CD8-positive, alpha-beta memory T cell (primary cell): ENCODE measurements at regions not wholly inside any gene's neighbourhood (a gene's known extent, or its start where the extent isn't known, plus 50 kb on each side); places are given as distances from the start of the nearest gene placed in this dataset.

Source experiments
- CTCF ChIA-PET: fragments of 350-600 bp; sonication (Branson Sonifier 250); formaldehyde crosslinking; loops from one replicate; lab custom pipeline; 2021; ENCODE audit warnings: antibody characterized with exemption; lab: Charles Lee
- POLR2A ChIA-PET: fragments of 350-600 bp; sonication (Branson Sonifier 250); formaldehyde crosslinking; loops from one replicate; lab custom pipeline; 2021; ENCODE audit warnings: antibody characterized with exemption; lab: Charles Lee
- DNase-seq, 5 donors: peaks; one replicate each; pipeline versions ENCODE4 v3.0.0 to v3.0.0-alpha.2; 2020 to 2022; ENCODE audit warnings: mixed read lengths in 1 of 5
- H3K27ac ChIP-seq: one replicate; pipeline ENCODE4 v1.7.0; 2013; ENCODE audit warnings: low read depth, mild to moderate bottlenecking, low read length, moderate library complexity
- H3K27me3 ChIP-seq: 2 replicates; pipeline ENCODE4 v1.7.0; 2013; ENCODE audit warnings: low read length, mild to moderate bottlenecking; ENCODE audit not compliant: insufficient read depth, poor library complexity, severe bottlenecking
- H3K36me3 ChIP-seq: 2 replicates; pipeline ENCODE4 v1.7.0; 2013; ENCODE audit warnings: mild to moderate bottlenecking, low read length, moderate library complexity; ENCODE audit not compliant: insufficient read depth
- H3K4me1 ChIP-seq: 2 replicates; pipeline ENCODE4 v1.7.0; 2013; ENCODE audit warnings: mild to moderate bottlenecking, low read length, moderate library complexity; ENCODE audit not compliant: insufficient read depth
- H3K4me3 ChIP-seq: 2 replicates; pipeline ENCODE4 v1.7.0; 2013; ENCODE audit warnings: mild to moderate bottlenecking, low read length
- H3K9me3 ChIP-seq: 2 replicates; pipeline ENCODE4 v1.7.0; 2013; ENCODE audit warnings: mild to moderate bottlenecking, low read length
- H3K27ac Mint-ChIP-seq, 8 donors: one replicate each; pipeline ENCODE4 v1.8.0; 2020 to 2021; ENCODE audit warnings: mixed read lengths in 8 of 8, mild to moderate bottlenecking in 6 of 8, inconsistent platforms in 3 of 8, moderate library complexity in 3 of 8
- H3K27me3 Mint-ChIP-seq, 2 donors: one replicate each; pipeline ENCODE4 v1.8.0; 2020 to 2021; ENCODE audit warnings: mixed read lengths in 2 of 2, mild to moderate bottlenecking in 1 of 2, moderate library complexity in 1 of 2
- H3K36me3 Mint-ChIP-seq, 3 donors: one replicate each; pipeline ENCODE4 v1.8.0; 2020 to 2021; ENCODE audit warnings: mixed read lengths in 3 of 3, inconsistent platforms in 1 of 3, mild to moderate bottlenecking in 1 of 3
- H3K4me1 Mint-ChIP-seq, 3 donors: one replicate each; pipeline ENCODE4 v1.8.0; 2020 to 2021; ENCODE audit warnings: mixed read lengths in 3 of 3, inconsistent platforms in 1 of 3, mild to moderate bottlenecking in 1 of 3
- H3K4me3 Mint-ChIP-seq, 7 donors: one replicate each; pipeline ENCODE4 v1.8.0; 2020 to 2021; ENCODE audit warnings: mixed read lengths in 7 of 7, mild to moderate bottlenecking in 6 of 7, moderate library complexity in 4 of 7, inconsistent platforms in 2 of 7
- H3K9me3 Mint-ChIP-seq, 5 donors: one replicate each; pipeline ENCODE4 v1.8.0; 2020 to 2022; ENCODE audit warnings: mixed read lengths in 5 of 5, mild to moderate bottlenecking in 3 of 5, moderate library complexity in 2 of 5, inconsistent platforms in 1 of 5

GRCh38 chr7:124376111-124376510 lies 343.2 kb upstream of the TMEM229A start:
- no peak overlapping the region for H3K27ac ChIP-seq
- H3K27me3 ChIP-seq, result no peaks in the 10 kb centered on the region
- no peak overlapping the region for H3K4me3 ChIP-seq
- no peak overlapping the region for H3K27ac Mint-ChIP-seq
- POLR2A ChIA-PET, result no interaction called here
- H3K4me3 Mint-ChIP-seq, result no peak overlapping the region
- CTCF ChIA-PET, result no interaction called here
- H3K4me1 Mint-ChIP-seq, result no peaks in the 10 kb centered on the region
- peaks cover 0 to 20% (median 4%) of the 10 kb centered on the region in 5 donors for H3K9me3 Mint-ChIP-seq
- H3K9me3 ChIP-seq, result no peaks in the 10 kb centered on the region
- H3K27me3 Mint-ChIP-seq, result no peaks in the 10 kb centered on the region
- DNase-seq, result no peak
- no peaks in the 10 kb centered on the region for H3K36me3 ChIP-seq
- H3K4me1 ChIP-seq, result no peaks in the 10 kb centered on the region
- no peaks in the 10 kb centered on the region for H3K36me3 Mint-ChIP-seq

GRCh38 chr7:124375391-124375790 lies 342.5 kb upstream of the TMEM229A start:
- Histone ChIP-seq H3K4me3 (no peak overlapping the region), H3K36me3 (no peaks in the 10 kb centered on the region), H3K27me3 (no peaks in the 10 kb centered on the region), H3K27ac (no peak overlapping the region), H3K4me1 (no peaks in the 10 kb centered on the region), H3K9me3 (no peaks in the 10 kb centered on the region)
- ChIA-PET POLR2A (no interaction called here), CTCF (no interaction called here)
- Mint-ChIP-seq H3K27ac (no peak overlapping the region), H3K4me3 (no peak overlapping the region), H3K36me3 (no peaks in the 10 kb centered on the region), H3K9me3 (peaks cover 2 to 20% (median 4%) of the 10 kb centered on the region in 5 donors), H3K4me1 (no peaks in the 10 kb centered on the region), H3K27me3 (no peaks in the 10 kb centered on the region)
- DNase-seq, result no peak

GRCh38 chr7:124369310-124369709 lies 336.4 kb upstream of the TMEM229A start:
- DNase-seq, result no peak
- H3K36me3 ChIP-seq, result no peaks in the 10 kb centered on the region
- H3K27ac ChIP-seq, result no peak overlapping the region
- Mint-ChIP-seq H3K27me3 (no peaks in the 10 kb centered on the region), H3K4me3 (no peak overlapping the region), H3K36me3 (no peaks in the 10 kb centered on the region), H3K9me3 (peaks cover 2 to 21% (median 6%) of the 10 kb centered on the region in 5 donors), H3K27ac (no peak overlapping the region), H3K4me1 (no peaks in the 10 kb centered on the region)
- POLR2A ChIA-PET, result no interaction called here
- no peaks in the 10 kb centered on the region for H3K27me3 ChIP-seq
- H3K9me3 ChIP-seq, result no peaks in the 10 kb centered on the region
- no peak overlapping the region for H3K4me3 ChIP-seq
- H3K4me1 ChIP-seq, result no peaks in the 10 kb centered on the region
- CTCF ChIA-PET, result no interaction called here

DNA sequence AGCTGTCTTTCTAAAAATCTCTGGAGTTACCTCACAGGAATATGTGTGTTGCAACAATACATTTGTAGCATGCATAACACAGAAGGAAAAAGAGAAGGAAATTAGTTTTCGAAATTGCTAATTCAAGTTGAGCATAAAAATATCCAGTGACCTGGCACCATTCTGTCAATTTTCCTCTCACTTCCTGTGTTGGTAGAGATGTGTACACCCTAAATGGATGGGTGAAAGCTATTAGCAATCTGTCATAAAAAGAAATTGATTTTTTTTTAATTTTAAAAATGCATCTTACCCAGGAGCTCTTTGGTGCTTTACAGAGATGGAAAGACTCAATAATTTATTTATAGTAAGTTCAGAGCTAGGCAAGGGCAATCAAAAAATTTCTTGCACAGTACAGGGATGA lies 333.3 kb upstream of the TMEM229A start:
- Histone ChIP-seq H3K9me3 (no peaks in the 10 kb centered on the region), H3K4me3 (no peak overlapping the region), H3K27ac (no peak overlapping the region), H3K36me3 (no peaks in the 10 kb centered on the region), H3K4me1 (no peaks in the 10 kb centered on the region), H3K27me3 (no peaks in the 10 kb centered on the region)
- H3K4me3 Mint-ChIP-seq, result no peak overlapping the region
- H3K27ac Mint-ChIP-seq, result no peak overlapping the region
- POLR2A ChIA-PET, result no interaction called here
- H3K4me1 Mint-ChIP-seq, result no peaks in the 10 kb centered on the region
- DNase-seq, result no peak
- no peaks in the 10 kb centered on the region for H3K27me3 Mint-ChIP-seq
- CTCF ChIA-PET, result no interaction called here
- no peaks in the 10 kb centered on the region for H3K36me3 Mint-ChIP-seq
- peaks cover 5 to 34% (median 12%) of the 10 kb centered on the region in 5 donors for H3K9me3 Mint-ChIP-seq

GRCh38 chr7:124364283-124364682 lies 331.4 kb upstream of the TMEM229A start:
- no peaks in the 10 kb centered on the region for H3K27me3 Mint-ChIP-seq
- Histone ChIP-seq H3K36me3 (no peaks in the 10 kb centered on the region), H3K4me1 (no peaks in the 10 kb centered on the region), H3K27me3 (no peaks in the 10 kb centered on the region), H3K9me3 (no peaks in the 10 kb centered on the region), H3K27ac (no peak overlapping the region), H3K4me3 (no peak overlapping the region)
- H3K27ac Mint-ChIP-seq, result no peak overlapping the region
- ChIA-PET POLR2A (no interaction called here), CTCF (no interaction called here)
- DNase-seq, result no peak
- H3K4me1 Mint-ChIP-seq, result no peaks in the 10 kb centered on the region
- peaks cover 6 to 34% (median 13%) of the 10 kb centered on the region in 5 donors for H3K9me3 Mint-ChIP-seq
- H3K4me3 Mint-ChIP-seq, result no peak overlapping the region
- no peaks in the 10 kb centered on the region for H3K36me3 Mint-ChIP-seq

DNA sequence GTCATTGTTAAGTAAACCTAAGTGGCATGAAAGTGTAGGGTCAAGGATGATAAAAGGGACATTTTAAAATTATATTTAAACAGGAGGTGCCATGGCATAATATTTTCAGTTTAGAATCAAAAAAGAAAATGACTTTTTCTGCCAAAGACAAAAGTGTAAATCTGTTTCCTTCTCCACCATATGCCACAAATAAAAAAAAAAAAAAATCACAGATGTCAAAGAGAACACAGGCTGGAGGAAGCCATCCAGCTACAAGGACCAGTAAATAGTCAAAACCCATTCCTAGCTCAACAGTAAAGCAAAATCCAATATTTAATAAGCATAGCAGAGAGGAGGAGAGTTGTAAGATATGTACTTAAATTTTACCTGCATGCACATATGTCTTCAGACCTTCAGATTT lies 321.3 kb upstream of the TMEM229A start:
- Mint-ChIP-seq H3K4me3 (no peak overlapping the region), H3K36me3 (no peaks in the 10 kb centered on the region), H3K4me1 (no peaks in the 10 kb centered on the region), H3K27me3 (no peaks in the 10 kb centered on the region), H3K27ac (no peak overlapping the region), H3K9me3 (peaks cover 0 to 19% (median 4%) of the 10 kb centered on the region in 5 donors)
- Histone ChIP-seq H3K36me3 (no peaks in the 10 kb centered on the region), H3K27ac (no peak overlapping the region), H3K4me1 (no peaks in the 10 kb centered on the region), H3K9me3 (no peaks in the 10 kb centered on the region), H3K27me3 (no peaks in the 10 kb centered on the region), H3K4me3 (no peak overlapping the region)
- ChIA-PET CTCF (no interaction called here), POLR2A (no interaction called here)
- no peak for DNase-seq

- H3K27ac Mint-ChIP-seq, result no peak overlapping the region
- Histone ChIP-seq H3K36me3 (no peaks in the 10 kb centered on the region), H3K4me3 (no peak overlapping the region), H3K27ac (no peak overlapping the region), H3K4me1 (no peaks in the 10 kb centered on the region), H3K9me3 (no peaks in the 10 kb centered on the region), H3K27me3 (no peaks in the 10 kb centered on the region)
- H3K36me3 Mint-ChIP-seq, result no peaks in the 10 kb centered on the region
- ChIA-PET CTCF (no interaction called here), POLR2A (no interaction called here)
- H3K9me3 Mint-ChIP-seq, result peaks cover 1 to 12% (median 5%) of the 10 kb centered on the region in 5 donors
- DNase-seq, result no peak
- no peaks in the 10 kb centered on the region for H3K4me1 Mint-ChIP-seq
- H3K4me3 Mint-ChIP-seq, result no peak overlapping the region
- no peaks in the 10 kb centered on the region for H3K27me3 Mint-ChIP-seq
Observed at GRCh38 chr7:124351950-124352349, 319.1 kb upstream of the TMEM229A start.

- no peaks in the 10 kb centered on the region for H3K27me3 ChIP-seq
- POLR2A ChIA-PET, result no interaction called here
- Mint-ChIP-seq H3K4me1 (no peaks in the 10 kb centered on the region), H3K27me3 (no peaks in the 10 kb centered on the region), H3K9me3 (peaks cover 1 to 32% (median 8%) of the 10 kb centered on the region in 5 donors), H3K27ac (no peak overlapping the region), H3K4me3 (no peak overlapping the region), H3K36me3 (no peaks in the 10 kb centered on the region)
- H3K4me1 ChIP-seq, result no peaks in the 10 kb centered on the region
- H3K9me3 ChIP-seq, result no peaks in the 10 kb centered on the region
- CTCF ChIA-PET, result no interaction called here
- H3K4me3 ChIP-seq, result no peak overlapping the region
- no peak for DNase-seq
- no peak overlapping the region for H3K27ac ChIP-seq
- H3K36me3 ChIP-seq, result no peaks in the 10 kb centered on the region
Observed at GRCh38 chr7:124349443-124349842, 316.6 kb upstream of the TMEM229A start.

DNA sequence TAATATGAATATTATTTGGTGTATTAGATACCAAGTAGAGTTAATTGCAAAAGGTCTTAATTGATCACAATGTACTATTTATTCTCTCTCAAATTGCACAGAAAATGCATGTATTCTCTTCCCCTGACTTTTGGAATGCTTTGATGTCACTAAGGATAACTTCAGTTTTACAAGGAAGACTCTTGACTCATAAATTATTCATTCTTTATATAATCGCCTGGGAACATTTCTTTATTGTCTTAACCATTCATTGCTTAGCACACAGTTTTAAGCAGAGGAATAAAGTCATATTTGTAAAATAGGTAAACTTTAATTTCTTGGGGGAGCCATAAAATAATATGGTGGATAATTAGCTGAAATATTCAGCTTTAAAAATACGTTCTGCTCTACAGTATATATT lies 306.0 kb upstream of the TMEM229A start:
- ChIA-PET CTCF (no interaction called here), POLR2A (no interaction called here)
- H3K27ac Mint-ChIP-seq, result no peak overlapping the region
- H3K4me3 Mint-ChIP-seq, result no peak overlapping the region
- Histone ChIP-seq H3K27me3 (no peaks in the 10 kb centered on the region), H3K27ac (no peak overlapping the region), H3K36me3 (no peaks in the 10 kb centered on the region), H3K4me1 (no peaks in the 10 kb centered on the region), H3K4me3 (no peak overlapping the region), H3K9me3 (no peaks in the 10 kb centered on the region)
- DNase-seq, result no peak
- no peaks in the 10 kb centered on the region for H3K27me3 Mint-ChIP-seq
- no peaks in the 10 kb centered on the region for H3K4me1 Mint-ChIP-seq
- no peaks in the 10 kb centered on the region for H3K36me3 Mint-ChIP-seq
- peaks cover 2 to 22% (median 4%) of the 10 kb centered on the region in 5 donors for H3K9me3 Mint-ChIP-seq
